Stimulated activated naive B cell treated with anti-CD40 and anti-IgM and Interleukin-4, amounts not matched to agents 10 μg/mL and 1 μg/mL and 100 μg/mL, for 72 hours (primary cell): ENCODE measurements at regions not wholly inside any gene's neighbourhood (a gene's known extent, or its start where the extent isn't known, plus 50 kb on each side); places are given as distances from the start of the nearest gene placed in this dataset.

Source experiments
- ATAC-seq, 2 donors: fragments of 150-1000 bp; cut with Tn5 transposase; replicated peaks; 2 replicates each; pipeline ENCODE4 v1.10.0; 2021; ENCODE audit warnings: moderate library complexity in 1 of 2
- DNase-seq: peaks from one replicate; pipeline ENCODE4 v3.0.0; 2021
- H3K27ac Mint-ChIP-seq: one replicate; pipeline ENCODE4 v1.8.0; 2022; ENCODE audit warnings: mild to moderate bottlenecking, mixed read lengths
- H3K27me3 Mint-ChIP-seq, 2 donors: one replicate each; pipeline ENCODE4 v1.8.0; 2022; ENCODE audit warnings: mixed read lengths in 2 of 2
- H3K36me3 Mint-ChIP-seq, 2 donors: one replicate each; pipeline ENCODE4 v1.8.0; 2022; ENCODE audit warnings: mixed read lengths in 2 of 2, mild to moderate bottlenecking in 1 of 2
- H3K4me1 Mint-ChIP-seq, 2 donors: one replicate each; pipeline ENCODE4 v1.8.0; 2022; ENCODE audit warnings: mixed read lengths in 2 of 2, mild to moderate bottlenecking in 1 of 2
- H3K4me3 Mint-ChIP-seq, 2 donors: one replicate each; pipeline ENCODE4 v1.8.0; 2022; ENCODE audit warnings: mild to moderate bottlenecking in 2 of 2, mixed read lengths in 2 of 2, moderate library complexity in 1 of 2
- H3K9me3 Mint-ChIP-seq, 2 donors: one replicate each; pipeline ENCODE4 v1.8.0; 2022; ENCODE audit warnings: mixed read lengths in 2 of 2, mild to moderate bottlenecking in 1 of 2

DNA sequence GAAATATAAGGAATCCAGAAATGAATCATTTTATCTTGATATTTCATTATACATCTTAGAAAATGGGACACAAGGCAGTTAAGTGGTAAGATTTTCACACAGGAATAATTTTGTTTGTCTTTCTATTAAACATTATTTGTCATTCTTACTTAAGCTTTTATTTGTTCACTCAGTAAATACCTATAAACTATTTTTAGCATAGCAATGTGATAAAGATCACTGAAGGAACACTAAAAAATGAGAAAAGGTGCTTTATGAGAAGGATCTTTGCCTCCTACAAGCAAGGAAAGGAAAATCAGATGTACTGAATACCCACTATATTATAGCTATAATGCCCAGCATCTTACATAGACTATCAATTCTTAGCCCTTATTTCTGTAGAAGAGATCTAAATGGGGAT is 176.2 kb upstream of the NYAP2 start:
- Mint-ChIP-seq H3K9me3 (peaks cover 0 to 2% of the 10 kb centered on the region in 2 donors), H3K4me1 (no peaks in the 10 kb centered on the region), H3K27ac (no peak overlapping the region), H3K36me3 (no peaks in the 10 kb centered on the region), H3K4me3 (no peak overlapping the region), H3K27me3 (peaks cover 0 to 13% of the 10 kb centered on the region in 2 donors)
- DNase-seq (no peak), ATAC-seq (no peak)

DNA sequence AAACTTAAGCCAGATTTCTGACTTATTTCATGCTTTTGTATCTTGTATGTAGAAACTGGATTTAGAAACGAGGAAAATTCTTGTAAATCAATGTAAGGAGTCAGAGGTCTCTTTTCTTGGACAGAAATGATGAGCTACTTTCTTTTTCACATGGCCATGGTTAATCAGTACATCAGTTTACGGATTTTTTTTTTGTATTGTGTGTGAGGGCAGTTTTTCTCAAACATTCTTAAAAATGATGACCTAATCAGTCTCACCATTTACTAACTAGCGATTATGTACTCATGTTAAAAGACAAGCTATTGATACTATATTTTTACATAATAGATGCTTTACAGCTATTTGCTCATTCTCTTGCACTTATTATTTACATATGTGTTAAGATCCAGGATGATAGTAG is 165.2 kb upstream of the DOCK10 start:
- Mint-ChIP-seq H3K9me3 (peaks cover 3 to 6% of the 10 kb centered on the region in 2 donors), H3K27me3 (peaks cover 5 to 9% of the 10 kb centered on the region in 2 donors), H3K4me1 (no peaks in the 10 kb centered on the region), H3K36me3 (no peaks in the 10 kb centered on the region), H3K27ac (no peak overlapping the region), H3K4me3 (no peak overlapping the region)
- ATAC-seq = no peak
- no peak for DNase-seq

DNA sequence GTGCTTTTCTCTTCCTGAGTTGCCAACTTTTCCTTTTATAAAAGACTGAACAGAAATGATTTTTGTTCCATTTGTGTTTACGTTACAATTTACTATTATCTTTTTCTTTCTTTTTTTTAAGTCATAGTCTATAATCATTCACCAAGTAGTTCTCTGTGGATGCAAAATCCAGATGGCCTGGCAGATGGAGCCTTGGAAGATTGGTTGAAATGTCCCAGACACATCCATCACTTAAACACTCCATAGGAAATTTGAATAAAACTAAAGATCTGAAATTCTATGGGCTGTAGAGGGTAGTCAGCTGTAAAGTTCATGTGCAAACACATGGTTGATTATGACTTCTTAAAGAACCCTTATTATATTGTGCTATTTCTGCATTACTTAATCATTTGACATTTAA is 164.8 kb upstream of the DOCK10 start:
- no peak for DNase-seq
- H3K27me3 Mint-ChIP-seq = peaks cover 5 to 9% of the 10 kb centered on the region in 2 donors
- H3K27ac Mint-ChIP-seq = no peak overlapping the region
- no peak overlapping the region for H3K4me3 Mint-ChIP-seq
- H3K36me3 Mint-ChIP-seq = no peaks in the 10 kb centered on the region
- no peaks in the 10 kb centered on the region for H3K4me1 Mint-ChIP-seq
- ATAC-seq = no peak
- H3K9me3 Mint-ChIP-seq = peaks cover 3 to 6% of the 10 kb centered on the region in 2 donors

DNA sequence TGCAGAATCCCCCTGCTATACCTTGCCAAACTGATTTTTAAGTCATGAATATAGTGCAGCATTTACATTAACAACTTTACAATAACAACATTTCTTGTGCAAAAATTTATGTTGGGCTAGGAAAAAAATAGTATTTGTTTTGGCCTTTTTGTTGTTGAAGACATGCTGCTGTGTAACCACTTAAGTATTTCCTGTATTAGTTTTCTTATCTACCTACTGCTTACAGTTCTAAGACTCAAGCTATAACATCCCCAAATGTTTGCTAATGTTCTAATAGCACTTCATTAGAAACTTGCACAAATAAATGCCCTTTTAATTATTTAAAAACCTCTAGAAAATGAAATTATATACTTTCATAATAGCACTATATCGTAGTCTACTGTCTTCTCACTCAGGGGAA is 154.3 kb upstream of the DOCK10 start:
- Mint-ChIP-seq H3K27me3 (no peaks in the 10 kb centered on the region), H3K27ac (no peak overlapping the region), H3K9me3 (no peaks in the 10 kb centered on the region), H3K4me1 (no peaks in the 10 kb centered on the region), H3K4me3 (no peak overlapping the region), H3K36me3 (no peaks in the 10 kb centered on the region)
- ATAC-seq (no peak), DNase-seq (no peak)

DNA sequence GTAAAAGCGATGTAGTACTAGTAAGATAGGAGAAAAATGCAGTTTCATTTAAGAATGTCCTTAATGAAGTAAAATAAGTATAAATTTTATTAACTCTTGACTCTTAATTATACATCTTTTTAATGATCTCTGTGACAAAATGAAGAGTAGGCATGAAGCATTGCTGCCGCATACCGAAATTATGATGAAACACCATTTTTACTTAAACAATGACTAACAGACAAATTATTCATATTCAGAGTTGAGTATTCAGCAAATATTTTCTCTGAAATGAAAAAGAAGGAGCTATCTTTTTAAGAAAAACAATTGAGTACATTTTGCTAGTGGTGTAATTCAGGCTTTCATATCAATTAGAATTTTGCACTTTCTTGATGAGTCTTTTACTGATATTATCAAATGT is 150.6 kb upstream of the DOCK10 start:
- Mint-ChIP-seq H3K27ac (no peak overlapping the region), H3K9me3 (no peaks in the 10 kb centered on the region), H3K4me3 (no peak overlapping the region), H3K36me3 (no peaks in the 10 kb centered on the region), H3K4me1 (no peaks in the 10 kb centered on the region), H3K27me3 (peaks cover 4% of the 10 kb centered on the region in 2 donors)
- ATAC-seq (no peak), DNase-seq (no peak)

DNA sequence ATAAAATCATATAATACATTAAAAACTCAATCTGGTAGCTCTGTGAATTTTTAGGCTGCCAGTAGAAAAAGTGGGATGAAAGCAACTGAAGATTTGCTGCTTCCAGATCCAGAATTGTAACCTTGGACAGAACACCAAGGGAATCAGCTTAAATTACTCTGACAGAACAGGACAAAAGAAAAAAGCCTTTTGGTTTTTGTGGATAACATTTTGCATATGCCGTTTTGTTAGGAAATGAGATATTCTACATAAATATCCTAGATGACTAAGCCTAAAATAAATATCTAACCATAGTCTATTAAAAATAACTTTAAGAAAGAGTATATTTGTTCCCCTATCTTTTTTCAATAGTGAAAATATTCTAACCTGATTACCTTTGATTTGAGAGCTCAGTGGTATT is 148.7 kb upstream of the DOCK10 start:
- no peak for ATAC-seq
- Mint-ChIP-seq H3K27ac (no peak overlapping the region), H3K9me3 (no peaks in the 10 kb centered on the region), H3K4me1 (no peaks in the 10 kb centered on the region), H3K36me3 (no peaks in the 10 kb centered on the region), H3K27me3 (peaks cover 4 to 11% of the 10 kb centered on the region in 2 donors), H3K4me3 (no peak overlapping the region)
- no peak for DNase-seq

DNA sequence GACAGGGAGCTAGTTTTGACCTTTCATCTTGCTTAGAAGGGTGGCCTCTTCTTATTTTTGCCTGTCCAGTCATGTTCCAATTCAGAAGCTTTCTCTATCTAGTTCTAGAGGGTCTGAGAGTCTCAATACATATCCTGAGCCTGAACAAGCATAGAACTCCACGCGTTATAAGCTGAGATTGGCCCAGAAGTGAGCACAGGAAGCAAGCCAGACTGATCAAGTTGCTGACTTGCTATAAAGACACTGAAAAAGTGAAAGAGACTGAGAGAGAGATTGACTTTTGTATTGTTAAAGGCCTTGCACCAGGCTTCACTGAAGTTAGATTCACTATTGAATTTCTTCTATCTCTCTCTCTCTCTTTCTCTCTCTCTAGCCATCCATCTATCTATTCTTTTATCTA is 142.7 kb upstream of the DOCK10 start:
- Mint-ChIP-seq H3K27me3 (peaks cover 10 to 11% of the 10 kb centered on the region in 2 donors), H3K36me3 (no peaks in the 10 kb centered on the region), H3K9me3 (no peaks in the 10 kb centered on the region), H3K4me3 (no peak overlapping the region), H3K27ac (no peak overlapping the region), H3K4me1 (no peaks in the 10 kb centered on the region)
- DNase-seq = no peak
- ATAC-seq = no peak

DNA sequence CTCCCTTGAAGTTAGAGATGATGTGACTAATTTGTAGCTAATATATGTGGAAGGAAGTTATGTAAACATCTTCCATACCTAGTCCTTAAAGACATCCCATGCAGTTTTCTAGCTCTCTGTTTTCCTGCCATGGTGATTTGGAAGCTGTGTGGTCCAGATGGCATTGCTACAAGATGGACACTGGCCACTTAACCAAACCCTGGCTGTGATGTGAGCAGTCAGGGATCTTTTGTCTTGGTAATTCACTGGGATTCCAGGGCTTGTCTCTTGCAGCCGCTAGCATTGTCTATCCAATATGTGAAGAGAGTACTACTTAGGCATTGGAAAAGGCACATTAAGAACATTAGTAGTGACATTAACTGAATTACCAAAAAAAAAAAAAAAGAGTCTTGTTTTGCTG is 139.9 kb upstream of the DOCK10 start:
- H3K9me3 Mint-ChIP-seq = no peaks in the 10 kb centered on the region
- H3K36me3 Mint-ChIP-seq = no peaks in the 10 kb centered on the region
- no peak for DNase-seq
- no peak overlapping the region for H3K27ac Mint-ChIP-seq
- H3K4me1 Mint-ChIP-seq = no peaks in the 10 kb centered on the region
- peaks cover 6 to 7% of the 10 kb centered on the region in 2 donors for H3K27me3 Mint-ChIP-seq
- no peak for ATAC-seq
- no peak overlapping the region for H3K4me3 Mint-ChIP-seq

DNA sequence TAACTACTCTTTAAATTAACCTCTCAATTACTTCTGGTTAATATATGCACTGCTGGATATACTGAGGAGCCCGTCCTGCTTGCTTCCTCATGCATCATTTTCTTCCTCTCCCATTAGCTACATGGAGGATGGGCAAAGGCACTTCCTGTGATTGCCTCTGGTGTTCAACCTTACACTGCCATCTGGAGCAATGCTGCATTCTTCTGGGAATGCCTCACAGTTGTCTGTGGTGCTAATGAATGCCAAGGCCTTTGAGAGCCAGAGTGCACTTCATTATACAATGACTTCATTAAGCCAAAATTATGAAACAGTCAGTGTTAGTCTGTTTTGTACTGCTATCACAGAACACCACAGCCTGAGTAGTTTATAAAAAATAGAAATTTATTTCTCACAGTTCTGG is 134.8 kb upstream of the DOCK10 start:
- no peaks in the 10 kb centered on the region for H3K36me3 Mint-ChIP-seq
- H3K4me1 Mint-ChIP-seq = no peaks in the 10 kb centered on the region
- no peak for DNase-seq
- no peak for ATAC-seq
- H3K4me3 Mint-ChIP-seq = no peak overlapping the region
- peaks cover 13 to 18% of the 10 kb centered on the region in 2 donors for H3K27me3 Mint-ChIP-seq
- no peak overlapping the region for H3K27ac Mint-ChIP-seq
- H3K9me3 Mint-ChIP-seq = no peaks in the 10 kb centered on the region

DNA sequence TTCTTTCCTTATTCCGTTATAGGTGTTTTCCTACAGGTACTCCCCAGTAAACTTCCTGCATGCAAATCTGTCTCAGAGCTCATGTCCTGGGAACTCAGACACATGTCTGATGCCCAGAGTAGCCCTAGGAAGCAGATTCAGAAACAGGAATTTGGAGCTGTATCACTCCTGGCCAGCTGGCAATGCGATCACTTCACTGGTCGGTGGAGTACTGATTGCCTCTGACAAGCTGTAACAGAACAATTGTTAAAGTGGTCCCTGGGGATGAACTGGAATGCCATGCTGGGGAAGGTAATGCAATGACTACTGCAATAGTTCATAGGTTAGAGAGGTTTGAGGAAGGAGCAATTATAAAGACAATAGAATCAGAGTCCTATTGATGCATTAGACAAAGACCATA is 131.6 kb upstream of the DOCK10 start:
- no peak for ATAC-seq
- peaks cover 4 to 6% of the 10 kb centered on the region in 2 donors for H3K4me1 Mint-ChIP-seq
- no peak for DNase-seq
- peaks cover 22 to 29% of the 10 kb centered on the region in 2 donors for H3K27me3 Mint-ChIP-seq
- no peak overlapping the region for H3K27ac Mint-ChIP-seq
- H3K9me3 Mint-ChIP-seq = no peaks in the 10 kb centered on the region
- H3K36me3 Mint-ChIP-seq = no peaks in the 10 kb centered on the region
- no peak overlapping the region for H3K4me3 Mint-ChIP-seq

DNA sequence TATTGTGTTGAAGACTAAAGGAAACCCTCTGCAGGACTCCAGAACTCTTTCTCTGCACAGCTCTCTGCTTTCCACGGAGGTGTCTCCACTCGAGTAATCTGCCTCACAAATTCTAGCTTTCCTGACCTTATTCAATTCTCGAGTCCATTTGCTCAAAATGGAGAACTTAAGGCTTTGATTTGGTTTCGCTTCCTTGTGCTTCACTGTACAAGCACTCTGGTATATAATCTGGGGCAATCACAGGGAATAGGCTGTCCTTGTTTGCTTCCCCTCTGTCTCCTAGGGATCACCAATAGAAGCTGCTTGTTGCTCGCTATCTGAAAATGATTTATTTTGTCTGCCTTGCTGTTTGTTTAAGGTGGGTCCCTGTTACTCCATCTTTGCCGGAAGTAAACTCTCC is 129.1 kb upstream of the DOCK10 start:
- no peak overlapping the region for H3K27ac Mint-ChIP-seq
- peaks cover 4 to 6% of the 10 kb centered on the region in 2 donors for H3K4me1 Mint-ChIP-seq
- peaks cover 23 to 45% of the 10 kb centered on the region in 2 donors for H3K27me3 Mint-ChIP-seq
- no peak overlapping the region for H3K4me3 Mint-ChIP-seq
- no peaks in the 10 kb centered on the region for H3K9me3 Mint-ChIP-seq
- no peak for DNase-seq
- no peaks in the 10 kb centered on the region for H3K36me3 Mint-ChIP-seq
- peak in 1 of 2 donors; percentile 43 for ATAC-seq

DNA sequence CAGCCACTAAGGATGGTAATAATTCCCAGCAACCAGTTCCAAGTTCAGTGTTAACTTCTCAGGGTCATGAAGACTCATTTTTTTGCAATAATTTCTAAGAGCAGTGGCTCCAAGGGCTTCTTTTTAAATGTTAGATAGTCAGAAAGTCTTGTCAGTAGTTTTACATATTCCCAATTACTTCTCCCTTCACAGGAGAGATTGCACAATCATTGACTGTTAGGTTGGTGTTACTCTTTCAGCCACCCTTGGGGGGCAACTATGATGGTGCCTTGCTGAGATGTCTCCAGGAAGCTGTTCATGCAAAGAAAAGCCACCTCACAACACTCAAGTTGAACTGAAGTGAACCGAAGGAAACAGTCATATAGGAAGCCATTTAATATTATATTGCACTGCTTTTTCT is 127.9 kb upstream of the DOCK10 start:
- Mint-ChIP-seq H3K4me3 (no peak overlapping the region), H3K9me3 (no peaks in the 10 kb centered on the region), H3K27ac (no peak overlapping the region), H3K4me1 (peaks cover 4 to 6% of the 10 kb centered on the region in 2 donors), H3K36me3 (no peaks in the 10 kb centered on the region), H3K27me3 (peaks cover 23 to 45% of the 10 kb centered on the region in 2 donors)
- DNase-seq (no peak), ATAC-seq (no peak)

DNA sequence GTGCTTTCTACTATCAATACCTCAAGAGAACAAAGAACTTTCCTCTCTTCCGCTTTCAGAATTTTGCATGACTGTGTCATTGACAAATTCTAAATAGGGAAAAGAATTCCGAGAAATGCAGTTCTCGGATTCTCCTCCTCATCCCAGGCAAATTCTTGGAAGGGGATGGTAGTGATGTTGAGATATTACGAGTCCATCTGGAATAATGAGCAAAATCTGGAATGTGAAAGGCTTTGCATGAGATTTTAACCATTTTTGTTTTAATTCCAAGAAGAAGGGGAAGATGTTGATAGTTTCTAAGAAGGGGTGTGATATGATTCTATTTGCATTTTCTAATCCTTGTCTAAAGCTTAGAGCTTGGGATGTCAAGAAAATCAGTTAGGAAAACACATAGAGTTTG is 127.1 kb upstream of the DOCK10 start:
- no peaks in the 10 kb centered on the region for H3K36me3 Mint-ChIP-seq
- H3K27ac Mint-ChIP-seq = no peak overlapping the region
- H3K4me3 Mint-ChIP-seq = no peak overlapping the region
- no peaks in the 10 kb centered on the region for H3K9me3 Mint-ChIP-seq
- ATAC-seq (no peak), DNase-seq (no peak)
- H3K4me1 Mint-ChIP-seq = peaks cover 6 to 8% of the 10 kb centered on the region in 2 donors
- H3K27me3 Mint-ChIP-seq = peaks cover 28 to 50% of the 10 kb centered on the region in 2 donors

DNA sequence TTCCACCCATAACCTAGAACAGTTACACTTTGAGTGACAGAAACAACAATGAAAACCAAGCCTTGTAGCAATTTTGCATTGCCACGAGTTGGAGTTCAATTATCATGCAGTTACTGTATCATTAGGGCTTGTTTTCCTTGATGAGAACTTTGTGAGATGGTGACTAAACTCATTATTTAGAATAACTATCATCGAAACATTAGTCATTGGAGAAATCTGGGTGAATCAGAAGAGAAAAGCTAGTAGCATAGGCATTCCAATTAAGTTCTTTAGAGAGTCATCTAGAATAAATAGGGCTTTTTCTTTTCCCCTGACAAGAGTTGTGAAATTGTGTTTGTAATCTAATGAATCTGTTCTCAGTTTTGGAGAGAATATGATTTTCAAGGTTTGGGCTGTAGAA is 122.8 kb upstream of the DOCK10 start:
- H3K4me1 Mint-ChIP-seq = peaks cover 0 to 3% of the 10 kb centered on the region in 2 donors
- H3K4me3 Mint-ChIP-seq = no peak overlapping the region
- H3K27me3 Mint-ChIP-seq = peaks cover 18 to 31% of the 10 kb centered on the region in 2 donors
- H3K27ac Mint-ChIP-seq = no peak overlapping the region
- DNase-seq = no peak
- H3K36me3 Mint-ChIP-seq = no peaks in the 10 kb centered on the region
- no peaks in the 10 kb centered on the region for H3K9me3 Mint-ChIP-seq
- no peak for ATAC-seq

DNA sequence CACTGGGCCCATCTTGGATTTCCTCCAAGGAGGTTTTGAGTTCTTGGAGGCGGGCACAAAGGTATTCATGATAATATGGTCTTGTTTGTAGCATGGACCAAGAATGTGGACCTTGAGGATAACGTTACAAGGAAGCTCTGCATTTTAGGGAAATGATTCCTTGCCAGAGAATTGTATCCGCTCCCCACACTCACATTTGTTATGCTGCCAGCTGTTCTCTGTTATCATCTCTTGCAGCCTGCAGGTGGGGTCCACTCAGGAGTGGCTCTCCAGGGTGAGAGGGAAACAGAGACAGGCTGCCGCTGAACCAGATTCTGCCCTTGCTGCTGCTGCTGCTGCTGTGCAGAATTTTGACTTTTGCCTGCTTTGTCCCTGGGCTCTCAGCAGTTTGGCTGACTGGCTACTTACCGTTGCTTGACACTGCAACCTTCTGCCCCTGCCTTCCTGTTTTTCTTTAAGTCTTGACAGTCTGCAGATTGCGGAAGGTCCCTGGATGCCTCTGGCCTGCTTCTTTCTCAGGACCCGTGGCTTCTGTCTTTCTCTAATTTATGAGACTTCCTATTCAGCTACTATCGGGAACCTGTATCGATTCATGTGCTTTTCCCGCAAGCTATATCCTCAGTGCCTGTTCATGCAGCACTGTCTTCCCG is 122.3 kb upstream of the DOCK10 start:
- H3K4me1 Mint-ChIP-seq = peaks cover 0 to 3% of the 10 kb centered on the region in 2 donors
- H3K9me3 Mint-ChIP-seq = no peaks in the 10 kb centered on the region
- ATAC-seq (no peak), DNase-seq (no peak)
- no peak overlapping the region for H3K4me3 Mint-ChIP-seq
- H3K27ac Mint-ChIP-seq = no peak overlapping the region
- no peaks in the 10 kb centered on the region for H3K36me3 Mint-ChIP-seq
- H3K27me3 Mint-ChIP-seq = peaks cover 16 to 26% of the 10 kb centered on the region in 2 donors

DNA sequence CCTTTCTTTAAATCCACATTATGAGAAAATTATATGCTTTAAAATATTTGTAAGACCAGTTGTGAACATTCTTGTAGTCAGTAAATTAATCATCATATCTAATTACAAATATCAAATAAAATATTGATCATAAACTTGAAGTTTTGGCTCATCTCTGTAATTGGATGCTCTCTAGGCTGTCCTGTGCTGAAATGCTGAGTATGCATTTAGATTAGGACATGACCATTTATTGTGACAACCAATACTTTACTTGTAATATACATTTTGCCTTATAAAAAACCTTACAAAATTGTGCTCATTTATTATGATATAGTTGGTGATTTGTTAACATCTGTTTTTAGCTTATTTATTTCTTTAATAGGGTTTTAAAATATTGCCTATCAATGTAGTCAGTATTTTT is 116.1 kb upstream of the DOCK10 start:
- Mint-ChIP-seq H3K36me3 (no peaks in the 10 kb centered on the region), H3K27ac (no peak overlapping the region), H3K4me3 (no peak overlapping the region), H3K27me3 (no peaks in the 10 kb centered on the region), H3K4me1 (no peaks in the 10 kb centered on the region), H3K9me3 (no peaks in the 10 kb centered on the region)
- ATAC-seq (no peak), DNase-seq (no peak)
